HEK293T (cell line): ENCODE measurements at regions not wholly inside any gene's neighbourhood (a gene's known extent, or its start where the extent isn't known, plus 50 kb on each side); places are given as distances from the start of the nearest gene placed in this dataset.

Experiments
- FOXA1 ChIP-seq: fragments of 450-650 bp; IDR thresholded peaks from 2 replicates; pipeline ENCODE4 v1.6.1; 2016; ENCODE audit warnings: mild to moderate bottlenecking
- SP1 ChIP-seq: fragments of 450-650 bp; IDR thresholded peaks from 2 replicates; pipeline ENCODE4 v1.6.1; 2017

DNA sequence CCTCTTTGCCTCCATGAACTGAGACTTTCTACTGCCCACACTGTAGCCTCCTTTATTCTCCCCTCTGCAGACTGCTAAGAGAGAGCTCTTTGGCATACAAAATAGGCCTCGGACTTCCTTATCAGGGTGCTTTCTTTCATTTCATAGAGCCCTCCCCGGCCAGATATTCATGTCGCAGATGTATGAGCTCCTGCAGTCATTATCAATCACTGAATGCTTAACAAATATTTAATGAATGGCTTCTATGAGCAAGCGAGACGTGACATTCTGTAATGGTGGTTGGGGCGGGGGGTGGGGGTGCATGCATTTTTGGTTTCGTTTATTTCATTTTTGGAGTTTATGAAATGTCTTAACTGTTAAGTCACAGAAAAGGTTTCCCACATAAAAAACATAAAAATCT lies 344.8 kb upstream of the KAZN start:
- TF ChIP-seq SP1 (no peak), FOXA1 (no peak)
